RPMI7951 (cell line): ENCODE measurements at regions not wholly inside any gene's neighbourhood (a gene's known extent, or its start where the extent isn't known, plus 50 kb on each side); places are given as distances from the start of the nearest gene placed in this dataset.

Experiments
- DNase-seq: peaks from one replicate; pipeline ENCODE4 v3.0.0-alpha.2; 2012; ENCODE audit warnings: low read depth

DNA sequence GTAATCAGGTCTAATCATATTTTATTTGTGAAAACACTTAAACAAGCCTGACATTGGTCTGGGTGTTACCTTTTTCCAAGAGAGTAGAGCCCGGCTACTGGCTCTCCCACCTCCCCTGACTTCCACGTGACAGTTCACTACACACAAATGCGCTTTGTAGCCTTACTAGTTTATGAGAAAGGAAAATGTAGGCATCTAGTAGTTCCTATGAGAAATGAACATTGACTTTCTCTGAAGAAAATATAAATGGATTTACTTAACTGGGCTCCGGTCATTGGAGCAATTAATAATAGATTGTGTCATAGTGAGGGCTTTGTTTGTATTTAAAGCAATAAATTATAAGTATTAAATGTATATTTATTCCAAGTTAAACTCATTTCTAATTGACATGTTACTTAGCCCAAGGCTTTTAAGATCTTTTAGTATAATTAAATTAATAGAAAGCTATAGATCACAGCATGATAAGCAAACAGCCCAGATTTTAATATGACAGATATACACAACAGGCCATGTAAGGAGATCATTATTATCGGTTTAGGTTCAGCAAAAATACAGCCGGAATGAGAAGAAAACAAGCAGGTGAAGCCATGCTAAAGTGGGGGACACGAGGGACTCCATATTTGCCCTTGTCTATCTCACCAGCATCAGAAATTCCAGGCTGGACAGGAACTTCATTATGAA is 756.5 kb upstream of the ADAMTS16 start:
- no peak for DNase-seq

DNA sequence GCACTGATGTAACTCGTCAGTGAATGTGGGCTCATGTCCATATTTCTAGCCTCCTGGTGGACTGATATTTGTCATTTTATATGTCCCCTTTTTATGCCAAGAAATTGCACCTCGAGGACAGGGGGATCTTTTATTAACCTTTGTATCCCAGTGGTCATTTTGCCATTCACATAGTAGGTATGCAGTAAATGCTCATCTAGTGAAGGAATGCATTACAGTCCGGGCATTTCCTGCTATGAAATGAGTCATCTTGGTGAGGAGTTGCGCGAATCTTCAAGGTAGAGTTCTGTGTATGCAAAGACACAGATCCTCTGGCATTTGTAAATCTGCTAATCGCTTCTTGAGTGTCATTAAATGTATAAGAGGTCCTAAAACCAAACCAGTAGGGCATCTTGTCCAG is 755.5 kb upstream of the ADAMTS16 start:
- no peak for DNase-seq

DNA sequence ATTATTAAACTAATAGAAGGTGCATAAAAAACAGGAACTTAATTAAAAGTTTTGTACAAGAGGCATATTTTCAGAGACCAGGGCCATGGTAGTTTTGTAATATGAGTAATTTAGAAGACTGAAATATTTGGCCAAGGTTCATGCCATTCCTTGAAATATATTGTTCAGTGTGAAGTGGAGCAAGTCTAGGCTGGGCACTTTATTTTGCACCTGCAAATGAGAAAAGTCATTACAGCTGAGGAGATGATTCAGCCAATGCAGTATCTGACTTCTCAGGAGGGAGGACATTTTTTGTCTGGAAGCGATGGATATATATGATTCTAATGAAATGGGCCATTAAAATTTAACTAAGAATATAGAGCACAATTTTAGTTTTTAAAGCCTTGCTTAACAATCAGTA is 754.0 kb upstream of the ADAMTS16 start:
- DNase-seq, result no peak

DNA sequence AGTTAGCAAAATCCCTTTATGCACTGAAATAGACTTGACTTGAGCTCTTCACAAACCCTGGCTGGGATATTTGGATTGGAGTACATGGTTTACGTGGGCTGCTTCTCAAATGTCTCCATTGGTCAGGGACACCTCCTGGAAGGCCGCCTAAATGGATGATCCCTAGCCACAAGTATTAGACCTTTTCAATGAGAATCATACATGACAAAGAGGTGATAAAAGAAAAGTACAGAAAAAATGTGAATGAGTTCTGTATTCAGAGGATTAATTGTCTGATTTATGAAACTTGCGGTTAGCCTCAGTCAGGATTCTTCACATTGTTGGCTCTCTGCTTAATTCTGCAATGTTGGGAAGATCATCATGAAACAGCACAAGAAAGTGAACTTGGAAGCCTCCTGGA is 752.8 kb upstream of the ADAMTS16 start:
- DNase-seq, result peak; percentile 52

DNA sequence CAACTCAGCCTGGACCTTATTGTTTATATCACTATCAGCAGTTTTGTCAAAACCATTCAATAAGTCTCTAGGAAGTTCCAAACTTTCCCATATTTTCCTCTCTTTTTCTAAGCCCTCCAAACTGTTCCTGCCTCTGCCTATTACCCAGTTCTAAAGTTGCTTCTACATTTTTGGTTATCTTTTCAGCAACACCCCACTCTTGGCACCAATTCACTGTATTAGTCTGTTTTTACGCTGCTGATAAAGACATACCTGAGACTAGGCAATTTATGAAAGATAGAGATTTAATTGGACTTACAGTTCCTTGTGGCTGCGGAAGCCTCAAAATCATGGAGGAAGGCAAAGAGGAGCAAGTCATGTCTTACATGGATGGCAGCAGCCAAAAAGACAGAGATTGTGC is 744.4 kb upstream of the ADAMTS16 start:
- DNase-seq, result no peak

DNA sequence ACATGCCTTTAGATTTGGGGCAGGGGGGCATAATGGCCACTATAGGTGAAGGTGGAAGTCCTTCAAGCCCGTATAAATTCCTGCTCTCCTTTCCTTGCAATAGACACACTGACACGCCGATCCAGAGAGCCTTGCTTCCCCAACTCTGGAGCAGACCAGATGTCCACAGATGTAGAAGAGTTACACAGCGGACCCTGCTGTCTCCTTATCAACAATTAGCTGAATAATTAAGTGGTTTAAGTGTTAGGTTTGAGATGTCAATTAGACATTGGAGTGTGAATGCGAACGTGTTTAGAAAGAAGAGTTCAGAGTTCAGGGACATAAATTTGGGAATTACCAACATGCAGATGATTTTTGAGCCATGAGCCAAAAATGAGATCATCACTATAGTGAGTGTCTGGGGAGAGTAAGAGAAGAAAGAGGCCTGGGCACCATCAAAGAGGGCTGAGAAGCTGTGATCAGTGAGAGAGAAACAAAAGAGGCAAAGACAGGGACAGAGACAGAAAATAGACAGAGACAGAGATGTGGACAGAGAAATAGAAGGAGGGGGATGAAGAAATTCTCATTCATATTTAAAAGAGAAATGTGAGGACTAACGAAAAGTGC is 734.4 kb upstream of the ADAMTS16 start:
- no peak for DNase-seq

DNA sequence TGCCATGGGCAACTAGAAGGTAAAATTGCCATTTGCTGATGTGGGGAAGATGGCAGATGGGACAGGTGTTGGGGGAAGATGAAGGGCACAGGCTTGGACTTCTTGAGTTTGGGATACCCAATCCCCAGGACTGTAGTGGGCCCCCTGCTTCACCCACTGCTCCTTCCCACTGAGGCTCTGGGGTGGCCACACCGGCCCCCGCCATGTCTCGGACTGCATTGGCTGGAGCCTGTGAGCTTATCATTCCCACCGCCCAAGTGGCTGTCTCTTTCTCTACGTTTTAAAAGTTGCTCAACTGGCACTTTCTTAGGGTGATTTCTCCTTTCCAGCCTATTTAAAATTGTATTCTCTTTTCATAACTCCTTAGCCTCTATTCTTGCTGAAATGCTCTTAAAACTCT is 730.0 kb upstream of the ADAMTS16 start:
- DNase-seq, result no peak

DNA sequence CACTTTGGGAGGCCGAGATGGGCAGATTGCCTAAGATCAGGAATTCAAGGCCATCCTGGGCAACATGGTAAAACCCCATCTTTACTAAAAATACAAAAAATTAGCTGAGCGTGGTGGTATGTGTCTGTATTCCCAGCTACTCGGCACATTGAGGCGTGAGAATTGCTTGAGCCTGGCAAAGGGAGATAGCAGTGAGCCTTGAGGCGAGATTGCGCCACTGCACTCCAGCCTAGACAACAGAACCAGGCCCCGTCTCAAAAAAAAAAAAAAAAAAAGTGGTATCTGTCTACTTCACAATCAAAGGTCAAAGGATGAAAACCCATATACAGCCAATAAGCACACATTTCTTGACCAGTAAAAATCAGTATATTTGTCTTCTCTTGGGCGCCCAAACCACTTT is 728.5 kb upstream of the ADAMTS16 start:
- no peak for DNase-seq

DNA sequence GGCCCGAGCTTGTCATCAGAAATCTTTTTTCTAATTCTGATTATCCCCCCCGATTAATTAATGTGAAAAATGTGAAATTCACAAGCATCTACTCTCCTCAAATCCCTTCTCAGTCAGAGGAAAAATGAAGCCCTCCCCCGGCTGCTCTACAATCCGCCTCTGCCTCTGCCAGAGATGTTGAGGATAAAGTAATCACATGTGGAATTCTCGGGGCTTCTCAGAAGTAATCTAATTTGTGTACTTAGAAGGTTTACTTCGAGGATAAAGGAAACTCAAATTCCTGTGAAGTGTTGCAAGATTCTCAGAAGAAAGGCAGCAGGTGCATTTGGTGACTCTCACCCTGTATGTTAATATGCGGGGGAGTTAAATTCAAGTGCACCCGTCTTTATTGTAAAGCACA is 726.1 kb upstream of the ADAMTS16 start:
- DNase-seq, result no peak

DNA sequence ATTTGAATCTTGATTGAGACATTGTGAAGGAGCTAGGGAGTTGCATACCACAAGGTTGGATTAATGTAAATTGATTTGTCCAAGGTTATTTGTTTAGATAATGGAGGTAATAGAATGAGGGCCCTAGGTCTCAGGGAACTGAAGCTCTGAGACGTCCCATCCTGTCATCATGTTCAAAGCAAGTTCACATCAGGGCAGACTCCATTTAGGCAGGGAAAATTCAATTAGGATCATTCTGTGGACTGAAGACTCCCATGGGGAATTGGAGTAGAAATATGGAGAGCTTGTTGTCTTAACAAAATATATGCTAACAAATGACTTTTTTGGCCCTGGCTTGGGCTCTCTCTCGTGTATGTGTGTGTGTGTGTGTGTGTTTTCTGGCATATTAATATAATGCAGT is 722.0 kb upstream of the ADAMTS16 start:
- no peak for DNase-seq

DNA sequence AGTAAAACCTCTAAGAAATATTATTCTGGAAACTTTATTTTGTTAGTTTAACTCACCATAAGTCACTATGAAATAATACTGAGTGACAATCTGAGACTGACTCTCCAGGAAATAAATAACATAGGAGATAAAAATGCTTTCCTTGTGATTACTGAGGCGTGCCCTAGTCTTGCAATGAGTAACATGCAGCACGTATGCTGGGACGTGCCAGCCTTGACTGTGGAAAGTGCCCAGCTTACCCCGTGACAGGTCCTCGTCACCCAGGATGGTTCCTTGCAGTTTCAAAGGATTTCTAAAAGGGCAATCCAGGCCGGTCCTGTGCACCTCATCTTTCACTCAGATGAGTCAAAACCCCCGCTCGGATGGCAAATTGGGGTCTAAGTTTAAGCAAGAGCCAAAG is 720.8 kb upstream of the ADAMTS16 start:
- DNase-seq, result no peak

DNA sequence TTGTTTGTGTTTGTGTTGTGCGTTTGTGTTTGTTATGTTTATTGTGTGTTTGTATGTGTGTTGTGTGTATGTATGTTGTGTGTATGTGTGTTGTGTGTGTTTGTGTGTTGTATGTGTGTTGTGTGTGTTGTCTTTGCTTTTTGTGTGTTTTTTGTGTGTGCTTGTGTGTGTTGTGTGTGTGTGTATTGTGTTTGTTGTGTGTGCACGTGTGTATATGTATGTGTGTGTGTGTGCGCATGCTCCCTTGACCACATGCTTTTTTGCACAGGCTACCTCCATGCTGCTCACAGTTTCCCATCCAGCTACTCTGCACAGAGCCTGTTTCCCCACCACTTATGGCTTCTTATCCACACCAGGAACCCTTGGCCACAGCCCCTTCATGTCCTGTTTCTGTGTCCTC is 720.0 kb upstream of the ADAMTS16 start:
- no peak for DNase-seq

DNA sequence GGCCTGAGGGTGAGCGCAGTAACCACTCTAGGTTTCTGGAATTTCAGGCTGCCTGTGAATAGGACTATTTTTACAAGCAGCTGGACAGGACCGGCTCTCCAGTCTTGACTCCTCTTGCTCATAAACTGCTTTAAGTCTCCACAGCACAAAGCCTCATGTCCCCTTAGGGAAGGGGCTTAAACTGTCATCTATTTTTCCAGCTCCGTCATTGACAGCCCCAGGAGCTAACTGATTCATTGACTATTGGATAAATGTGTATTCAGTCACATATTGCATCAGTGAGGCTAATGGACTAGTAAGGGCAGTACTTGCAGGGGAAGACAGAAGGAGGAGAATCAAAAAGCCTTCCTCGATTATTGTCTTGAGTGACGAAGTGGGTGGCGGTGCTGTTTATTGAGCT is 719.4 kb upstream of the ADAMTS16 start:
- no peak for DNase-seq

DNA sequence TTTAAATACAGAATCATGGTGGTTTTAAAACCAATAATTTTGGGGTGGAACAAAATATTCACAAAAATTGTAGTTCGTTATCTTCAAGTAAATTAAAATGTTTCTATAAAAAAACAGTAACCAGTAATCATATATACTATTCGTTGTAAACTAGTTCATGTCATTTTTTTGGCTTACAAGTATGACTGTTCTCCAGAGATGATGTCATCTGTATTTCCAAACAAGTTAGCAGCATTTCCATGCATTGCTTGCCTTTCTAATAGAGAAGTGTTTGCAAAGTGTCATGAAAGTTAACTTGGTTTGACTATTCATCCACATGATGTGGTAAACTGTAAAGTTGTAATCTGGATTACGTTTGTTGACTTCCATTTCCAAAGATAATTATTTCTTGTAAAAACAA is 717.9 kb upstream of the ADAMTS16 start:
- no peak for DNase-seq

DNA sequence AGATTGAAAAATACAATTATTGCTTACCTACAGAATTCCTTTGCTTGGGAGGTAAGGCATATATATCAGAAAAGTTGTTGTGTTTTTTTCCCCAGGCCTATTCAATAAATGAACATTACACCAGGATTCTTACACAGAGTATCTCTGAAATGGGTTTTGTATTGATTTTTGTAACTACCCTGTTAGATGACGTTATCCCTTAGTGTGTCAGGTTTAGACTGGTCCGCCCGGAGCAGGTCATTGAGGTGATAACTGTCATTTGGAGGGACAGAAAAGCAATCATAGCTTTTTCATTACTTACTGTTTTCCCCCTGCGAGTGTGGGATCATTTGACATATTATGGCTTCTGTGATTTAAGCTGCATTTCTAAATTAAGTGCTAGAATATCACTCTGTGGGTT is 715.2 kb upstream of the ADAMTS16 start:
- no peak for DNase-seq

DNA sequence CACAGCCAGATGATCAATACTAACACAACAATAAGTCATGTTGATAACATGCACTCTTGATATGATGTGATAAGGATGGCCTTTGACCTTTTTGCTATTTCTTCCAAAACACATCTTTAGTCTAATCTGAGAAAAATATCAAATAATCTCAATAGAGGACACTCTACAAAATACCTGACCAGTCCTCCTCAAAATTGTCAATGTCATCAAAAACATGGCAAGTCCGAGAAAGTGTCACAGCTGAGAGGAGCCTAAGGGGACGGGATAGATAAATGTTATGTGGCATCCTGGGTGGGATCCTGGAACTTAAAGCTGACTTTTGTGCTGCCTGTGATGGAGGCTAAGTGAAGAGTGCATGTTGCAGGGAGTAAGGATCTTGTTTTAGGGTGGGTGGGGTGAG is 699.6 kb upstream of the ADAMTS16 start:
- DNase-seq, result no peak

DNA sequence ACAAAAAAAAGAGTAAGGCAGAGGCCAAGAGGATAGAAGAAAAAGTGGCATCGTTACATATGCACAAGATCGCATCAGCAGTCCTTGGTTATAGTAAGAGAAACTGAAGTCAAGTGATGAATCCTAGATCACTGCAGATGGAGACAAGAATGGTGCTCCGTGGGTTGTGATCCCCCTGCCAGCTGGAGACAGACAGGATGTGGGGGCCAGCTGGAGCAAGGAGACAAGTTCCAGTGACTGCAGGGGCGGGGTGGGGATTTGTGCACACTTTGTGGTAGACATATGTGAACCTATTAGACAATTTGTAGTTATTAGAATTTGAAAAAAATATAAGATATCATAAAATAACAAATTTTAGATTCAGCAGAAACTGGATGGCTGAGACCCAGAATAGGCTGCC is 697.9 kb upstream of the ADAMTS16 start:
- no peak for DNase-seq

DNA sequence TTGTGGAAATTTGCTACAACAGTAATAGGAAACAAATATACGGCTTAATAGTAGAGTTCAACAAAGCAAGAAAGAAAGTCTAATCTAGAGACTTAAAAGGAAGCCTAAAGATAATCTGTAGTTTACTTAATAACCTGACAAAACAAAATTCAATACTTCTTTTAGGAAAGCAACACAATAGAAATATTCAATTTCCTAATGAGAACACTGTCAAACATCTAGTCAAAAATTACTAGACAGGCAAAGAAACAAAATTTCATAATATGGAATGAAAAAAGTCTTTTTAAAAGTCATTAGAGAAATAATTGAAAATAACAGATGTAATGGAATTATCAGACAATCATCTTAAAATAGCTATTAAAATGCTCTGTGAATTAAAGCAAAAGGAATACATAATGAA is 692.5 kb upstream of the ADAMTS16 start:
- DNase-seq, result no peak

DNA sequence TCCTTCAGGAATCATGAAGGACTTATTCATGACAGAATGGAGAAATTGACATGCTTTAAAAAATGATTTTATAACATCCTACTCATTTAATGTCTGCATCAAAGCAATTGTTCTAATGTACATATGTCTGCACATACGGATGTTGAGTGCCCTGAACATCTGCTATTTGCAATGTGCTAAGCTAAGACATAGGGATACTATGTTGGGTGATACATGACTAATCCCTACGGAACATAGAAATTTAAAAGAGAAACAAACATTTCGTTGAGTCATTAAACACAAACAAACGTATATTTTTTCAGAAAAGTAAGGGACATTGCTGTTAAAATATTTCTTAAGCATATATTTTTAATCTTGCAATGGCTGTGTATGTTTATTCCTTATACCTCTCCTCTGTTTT is 686.5 kb upstream of the ADAMTS16 start:
- no peak for DNase-seq

DNA sequence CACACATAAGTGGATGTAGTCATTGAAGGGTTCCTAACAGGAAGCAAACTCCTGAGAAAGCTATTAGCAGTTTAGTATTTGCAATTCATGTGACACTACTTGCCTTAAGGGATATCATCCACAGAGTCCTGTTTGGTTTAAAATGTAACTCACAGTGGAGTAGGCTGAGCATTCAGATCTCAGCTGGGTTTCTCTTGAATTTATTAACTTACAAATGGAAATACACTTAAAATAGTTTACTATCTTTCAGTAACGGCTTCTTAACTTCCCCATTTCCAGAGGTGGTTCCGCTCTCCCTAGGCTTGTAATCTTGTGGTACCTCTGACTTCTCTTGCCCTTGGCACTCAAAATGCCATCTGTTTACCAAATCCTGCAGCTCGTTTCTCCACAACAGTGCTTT is 660.7 kb upstream of the ADAMTS16 start:
- DNase-seq, result no peak

DNA sequence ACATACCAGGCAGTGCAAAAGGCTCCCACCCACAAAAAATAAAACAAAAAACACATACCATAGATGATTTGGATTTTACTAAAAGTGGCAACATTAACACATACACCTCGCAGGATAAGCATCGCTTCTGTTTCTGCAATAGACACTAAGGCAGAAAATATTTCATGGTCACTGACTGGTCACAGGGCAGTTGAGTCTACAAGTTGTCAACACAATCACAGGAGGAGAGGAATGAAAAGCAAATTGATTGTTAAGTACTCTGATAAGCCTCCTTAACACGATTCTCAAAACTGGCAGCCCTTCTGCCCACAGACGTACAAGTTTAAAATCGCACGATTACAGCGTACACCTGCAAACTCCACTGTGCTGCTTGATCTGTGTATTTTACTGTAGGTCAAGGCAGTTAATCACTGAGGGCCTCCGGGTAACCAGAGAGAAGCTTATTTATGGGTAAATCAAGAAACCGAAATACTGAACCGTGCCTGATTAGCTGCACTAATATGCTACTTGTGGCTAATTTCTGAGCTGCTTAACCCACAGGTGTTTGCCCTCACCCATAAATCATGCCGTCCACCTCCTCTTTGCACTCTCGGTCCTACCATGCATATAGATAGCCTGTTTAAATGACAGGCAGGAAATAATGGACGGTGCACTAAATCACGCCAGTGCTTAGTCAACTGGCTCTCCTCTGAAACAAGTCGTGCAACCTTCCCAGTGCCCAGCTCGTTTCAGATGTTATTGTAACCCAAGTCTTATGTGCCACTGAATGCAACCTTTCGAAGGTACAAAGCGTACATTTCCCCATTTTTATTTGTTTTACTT is 659.4 kb upstream of the ADAMTS16 start:
- DNase-seq, result no peak

DNA sequence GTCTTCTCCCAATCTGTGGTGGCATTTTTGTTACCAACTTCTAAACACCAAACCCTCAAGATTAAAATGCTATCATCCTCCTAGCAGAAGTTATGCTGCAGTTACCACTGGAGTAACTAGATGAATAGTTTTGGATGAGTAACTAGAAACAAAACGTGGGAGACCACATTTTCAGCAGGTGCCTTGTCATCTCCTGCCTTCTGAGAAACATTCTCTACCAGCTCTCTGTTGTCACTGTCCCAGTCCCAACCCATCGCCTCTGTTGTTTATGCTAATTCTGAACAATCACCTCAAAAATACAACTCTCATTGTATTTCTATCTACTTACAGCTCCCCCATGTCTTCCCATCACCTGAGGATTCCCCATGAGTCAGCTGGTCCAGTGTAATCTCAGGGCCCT is 652.5 kb upstream of the ADAMTS16 start:
- no peak for DNase-seq

DNA sequence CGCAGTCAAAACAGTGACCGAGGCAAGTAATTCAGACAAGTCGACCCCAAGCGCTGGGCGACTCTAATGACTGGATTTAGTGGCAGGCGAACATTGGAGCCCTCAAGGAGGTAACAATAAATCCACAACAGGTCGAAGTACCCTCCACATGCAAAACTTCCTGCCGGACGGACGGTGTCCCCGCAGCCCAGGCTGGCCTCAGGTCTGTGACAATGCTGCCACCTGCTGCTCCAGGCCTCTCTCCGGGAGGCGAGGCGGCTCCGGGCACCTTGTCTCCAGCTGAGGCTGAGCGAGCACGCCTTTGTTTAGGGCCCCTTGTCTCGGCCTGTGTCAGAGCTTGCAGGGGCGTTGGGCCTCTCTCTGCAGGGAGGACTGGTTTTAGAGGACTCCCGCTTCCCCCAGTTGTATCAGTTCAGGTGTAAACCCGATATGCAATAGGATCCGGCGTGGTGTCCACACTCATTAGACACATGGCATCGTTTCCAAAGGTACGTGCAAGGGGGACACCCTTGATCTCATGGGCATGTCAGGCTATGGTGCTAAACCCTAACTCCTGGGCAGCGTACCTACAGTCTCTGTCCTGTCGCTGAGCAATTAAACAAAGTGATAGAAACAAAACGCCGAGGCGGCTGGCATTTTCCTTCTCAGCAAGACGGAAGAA is 628.0 kb upstream of the ADAMTS16 start:
- no peak for DNase-seq
